DMS53 (cell line): ENCODE measurements at regions not wholly inside any gene's neighbourhood (a gene's known extent, or its start where the extent isn't known, plus 50 kb on each side); places are given as distances from the start of the nearest gene placed in this dataset.
"Not testable (repeated sequence)": the region's sequence is repeated elsewhere in the genome, so short reads cannot be mapped to it uniquely, and the experiment has no call there.

Experiments used
- DNase-seq: peaks from one replicate; lab custom pipeline; 2025; lab: John Stamatoyannopoulos, UW

DNA sequence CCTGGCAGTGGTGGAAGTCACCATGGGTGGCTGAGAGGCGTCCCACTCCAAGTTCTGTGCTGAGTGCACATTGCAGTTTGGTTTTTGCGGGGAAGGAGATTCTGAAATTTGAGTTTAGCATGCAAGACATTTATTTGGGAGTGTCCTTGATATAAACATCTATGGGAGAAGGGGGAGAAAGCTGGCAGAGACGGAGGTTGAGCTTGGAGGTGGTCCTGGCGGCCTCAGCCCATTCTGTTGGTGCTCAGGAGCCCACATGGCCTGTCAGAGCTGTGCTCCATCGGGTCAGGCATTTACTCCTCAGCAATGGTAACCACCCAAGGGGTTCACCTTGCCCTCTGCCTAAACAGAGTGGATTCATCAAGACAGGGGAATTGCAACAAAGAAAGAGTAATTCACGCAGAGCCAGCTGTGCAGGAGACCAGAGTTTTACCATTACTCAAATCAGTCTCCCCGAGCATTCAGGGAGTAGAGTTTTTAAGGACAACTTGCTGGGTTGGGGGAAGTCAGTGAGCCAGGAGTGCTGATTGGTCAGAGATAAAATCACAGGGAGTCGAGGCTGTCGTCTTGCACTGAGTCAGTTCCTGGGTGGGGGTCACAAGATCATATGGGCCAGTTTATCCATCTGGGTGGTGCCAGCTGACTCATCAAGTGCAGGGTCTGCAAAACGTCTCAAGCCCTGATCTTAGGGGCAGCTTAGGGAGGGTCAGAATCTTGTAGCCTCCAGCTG, 323.3 kb upstream of the TMEM132C start:
- no peak for DNase-seq

DNA sequence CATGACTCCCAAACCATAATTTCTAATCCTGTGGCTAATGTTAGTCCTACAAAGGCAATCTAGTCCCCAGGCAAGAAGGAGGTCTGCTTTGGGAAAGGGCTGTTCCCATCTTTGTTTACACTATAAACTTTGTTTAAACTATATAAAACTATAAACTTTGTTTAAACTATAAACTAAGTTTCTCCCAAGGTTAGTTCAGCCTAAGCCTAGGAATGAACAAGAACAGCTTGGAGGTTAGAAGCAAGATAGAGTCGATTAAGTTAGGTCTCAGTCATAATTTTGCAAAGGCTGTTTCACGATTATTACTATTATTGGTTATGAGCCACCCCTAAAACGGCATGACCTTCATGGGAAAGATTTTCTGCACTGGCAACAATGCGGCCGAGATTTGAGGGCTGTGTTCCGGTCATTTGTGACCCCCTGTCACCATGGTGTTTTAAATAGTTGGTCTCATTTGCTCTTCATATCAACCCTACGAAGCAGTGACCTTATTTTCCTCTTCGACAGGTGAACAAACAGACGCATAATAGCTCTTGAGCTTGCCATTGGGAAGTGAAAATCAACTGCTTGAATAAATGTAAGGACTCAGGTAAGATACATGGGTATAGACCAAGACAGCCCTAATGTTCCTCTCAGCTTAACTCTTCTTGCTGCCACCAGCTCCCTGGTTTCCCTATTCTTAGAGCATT, 322.6 kb upstream of the TMEM132C start:
- peak; percentile 17 for DNase-seq

- DNase-seq: no peak
Observed at GRCh38 chr12:127957001-127957660, 309.8 kb upstream of the TMEM132C start.

DNA sequence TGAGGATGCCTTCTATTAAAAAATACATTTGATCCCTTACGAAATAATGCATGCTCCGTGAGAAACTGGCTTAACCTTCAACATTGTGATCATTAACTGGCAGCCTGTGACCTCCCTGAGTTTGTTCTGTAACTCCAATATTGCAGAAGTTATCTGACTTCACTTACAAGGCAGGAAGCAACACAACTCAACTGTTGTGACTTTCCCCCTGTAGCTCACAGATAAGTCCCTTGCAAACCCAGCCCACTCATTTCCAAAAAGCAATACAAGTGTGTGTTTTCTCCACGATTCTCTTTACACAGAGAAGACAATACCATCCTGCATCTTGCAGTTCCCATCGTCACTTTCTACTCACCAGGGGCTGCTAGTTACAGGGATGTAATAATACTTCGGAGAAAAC, 304.7 kb upstream of the TMEM132C start:
- DNase-seq: no peak

GRCh38 chr12:127963933-127964332, 303.0 kb upstream of the TMEM132C start:
- no peak for DNase-seq

- peak; percentile 21 for DNase-seq
Observed at GRCh38 chr12:127964717-127965116, 302.3 kb upstream of the TMEM132C start.

GRCh38 chr12:127966331-127966730, 300.6 kb upstream of the TMEM132C start:
- DNase-seq: no peak

- no peak for DNase-seq
Observed at GRCh38 chr12:127970491-127970890, 296.5 kb upstream of the TMEM132C start.

- no peak for DNase-seq
Observed at GRCh38 chr12:127980585-127980984, 286.4 kb upstream of the TMEM132C start.

DNA sequence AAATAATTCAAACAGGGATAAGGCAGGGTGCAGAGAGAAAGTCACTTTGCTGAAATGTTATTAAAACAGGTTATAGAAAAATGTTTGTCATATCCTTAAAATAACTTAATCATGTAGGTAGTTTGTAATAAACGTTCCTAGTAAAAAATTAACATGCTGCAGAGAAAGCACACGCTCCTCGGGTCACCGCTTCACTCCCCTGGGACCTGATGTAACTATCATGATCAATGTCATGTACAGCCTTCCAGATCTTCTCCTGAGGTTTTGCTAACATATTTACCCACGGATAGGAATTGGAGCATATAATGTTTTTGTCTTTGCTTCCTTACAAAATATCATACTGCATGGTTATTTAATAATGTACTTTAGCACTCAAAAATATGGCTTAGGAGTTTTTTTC, 285.1 kb upstream of the TMEM132C start:
- DNase-seq: no peak

GRCh38 chr12:127983213-127983791, 283.7 kb upstream of the TMEM132C start:
- DNase-seq: not testable (repeated sequence)

DNA sequence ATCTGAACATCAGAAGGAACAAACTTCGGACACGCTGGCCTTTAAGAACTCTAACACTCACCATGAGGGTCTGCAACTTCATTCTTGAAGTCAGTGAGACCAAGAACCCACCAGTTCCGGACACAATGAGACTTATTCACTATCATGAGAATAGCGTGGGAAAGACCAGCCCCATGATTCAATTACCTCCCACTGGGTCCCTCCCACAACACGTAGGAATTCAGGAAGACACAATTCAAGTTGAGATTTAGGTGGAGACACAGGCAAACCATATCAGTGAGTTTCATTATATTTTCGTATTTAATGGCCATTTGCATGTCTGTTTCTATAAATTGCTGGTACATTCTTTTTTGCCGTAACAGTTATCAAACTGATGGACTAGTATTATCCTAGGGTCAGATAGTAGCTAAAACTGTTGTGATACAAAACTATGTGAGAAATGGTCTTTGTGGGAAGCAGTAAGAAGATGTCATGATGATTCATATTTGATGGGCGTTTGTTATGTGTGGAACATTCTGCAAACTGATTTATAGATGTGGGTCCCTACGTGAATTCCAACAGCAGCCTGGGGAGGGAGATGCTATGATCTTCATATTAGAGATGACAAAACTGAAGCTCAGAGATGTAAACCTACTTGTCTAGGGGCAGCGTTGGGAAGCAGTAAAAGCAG, 282.4 kb upstream of the TMEM132C start:
- DNase-seq: no peak

GRCh38 chr12:127987199-127987901, 279.6 kb upstream of the TMEM132C start:
- no peak for DNase-seq

DNA sequence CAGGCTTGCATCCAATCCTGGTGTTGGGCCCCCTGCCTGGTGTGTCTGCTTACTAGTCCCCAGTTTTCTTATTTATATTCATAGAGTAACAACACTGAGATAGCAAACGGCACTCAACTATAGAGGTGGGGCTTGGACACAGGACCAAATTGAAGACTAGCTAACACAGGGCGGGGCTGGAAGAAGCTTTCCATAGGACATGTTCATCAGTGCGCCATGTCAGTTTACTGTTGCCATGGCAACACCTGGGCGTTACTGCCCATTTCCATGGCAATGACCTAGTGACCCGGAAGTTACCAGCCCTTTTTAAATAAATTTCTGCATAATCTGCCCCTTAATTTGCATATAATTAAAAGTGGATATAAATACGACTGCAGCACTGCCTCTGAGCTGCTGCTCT, 275.5 kb upstream of the TMEM132C start:
- peak; percentile 12 for DNase-seq

DNA sequence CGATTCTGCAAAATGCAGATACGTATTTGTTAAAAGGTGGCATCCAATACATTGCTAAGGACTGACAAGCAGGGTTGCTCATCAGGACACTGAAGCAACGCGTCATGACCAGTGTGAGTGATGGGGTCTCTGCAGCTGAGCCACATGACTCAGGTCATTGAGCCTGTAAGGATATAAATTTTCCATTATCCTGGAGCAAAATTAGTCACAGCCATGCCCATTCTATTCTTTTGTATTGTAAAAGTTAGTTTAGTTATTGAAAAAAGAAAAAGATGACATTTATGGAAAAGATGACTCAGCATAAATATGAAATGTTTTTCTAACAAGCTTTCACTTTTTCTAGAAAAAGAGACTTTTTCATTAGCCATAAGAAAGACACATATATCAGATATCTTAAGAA, 268.0 kb upstream of the TMEM132C start:
- DNase-seq: no peak

GRCh38 chr12:128004383-128004938, 262.5 kb upstream of the TMEM132C start:
- DNase-seq: no peak

GRCh38 chr12:128007250-128007649, 259.7 kb upstream of the TMEM132C start:
- DNase-seq: no peak

GRCh38 chr12:128008341-128008740, 258.6 kb upstream of the TMEM132C start:
- no peak for DNase-seq

DNA sequence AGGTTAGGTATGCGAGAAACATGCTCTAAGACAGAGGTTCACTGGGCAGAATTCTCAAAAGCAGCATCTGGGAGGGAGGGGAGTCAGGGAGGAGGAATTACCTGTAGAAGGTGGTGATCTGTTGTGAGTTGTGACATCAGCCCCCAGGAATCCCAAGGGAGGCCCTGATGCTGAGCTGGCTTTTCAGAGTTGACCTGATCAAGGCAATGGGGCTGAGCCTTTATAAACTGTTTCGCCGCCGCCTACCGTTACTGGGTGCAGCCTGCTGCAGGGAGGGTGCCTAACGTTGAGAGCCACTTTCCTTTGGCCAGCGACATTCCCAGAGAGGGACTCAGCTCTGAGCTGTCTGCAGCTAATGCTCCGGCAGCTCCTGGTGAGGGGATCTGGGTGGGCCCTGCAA, 257.9 kb upstream of the TMEM132C start:
- DNase-seq: no peak

- DNase-seq: no peak
Observed at GRCh38 chr12:128012110-128012509, 254.9 kb upstream of the TMEM132C start.

- no peak for DNase-seq
Observed at GRCh38 chr12:128015276-128015675, 251.7 kb upstream of the TMEM132C start.
